IPS-NIHi11 (cell line): ENCODE measurements at regions not wholly inside any gene's neighbourhood (a gene's known extent, or its start where the extent isn't known, plus 50 kb on each side); places are given as distances from the start of the nearest gene placed in this dataset.

Experiments
- DNase-seq: peaks from one replicate; pipeline ENCODE4 v3.0.0; 2012; ENCODE audit warnings: mixed read lengths, low spot score

GRCh38 chr10:58932577-58933314 lies 243.7 kb upstream of the PHYHIPL start:
- no peak for DNase-seq

- no peak for DNase-seq
Observed at GRCh38 chr10:58936364-58936763, 240.1 kb upstream of the PHYHIPL start.

GRCh38 chr10:58937423-58937822 lies 239.0 kb upstream of the PHYHIPL start:
- DNase-seq, result no peak

- no peak for DNase-seq
Observed at GRCh38 chr10:58942724-58943123, 233.7 kb upstream of the PHYHIPL start.

GRCh38 chr10:58943256-58943890 lies 233.1 kb upstream of the PHYHIPL start:
- DNase-seq, result no peak

GRCh38 chr10:58943960-58944359 lies 232.5 kb upstream of the PHYHIPL start:
- no peak for DNase-seq

GRCh38 chr10:58948303-58948702 lies 228.1 kb upstream of the PHYHIPL start:
- DNase-seq, result no peak

- no peak for DNase-seq
Observed at GRCh38 chr10:58950618-58951017, 225.8 kb upstream of the PHYHIPL start.

GRCh38 chr10:58951087-58951486 lies 225.4 kb upstream of the PHYHIPL start:
- DNase-seq, result no peak

- DNase-seq, result no peak
Observed at GRCh38 chr10:58951746-58952145, 224.7 kb upstream of the PHYHIPL start.

GRCh38 chr10:58952162-58952601 lies 224.3 kb upstream of the PHYHIPL start:
- no peak for DNase-seq

- DNase-seq, result peak; percentile 33
Observed at GRCh38 chr10:58952747-58953466, 223.5 kb upstream of the PHYHIPL start.

GRCh38 chr10:58954178-58954577 lies 222.3 kb upstream of the PHYHIPL start:
- DNase-seq, result no peak

- DNase-seq, result no peak
Observed at GRCh38 chr10:58955615-58956014, 220.8 kb upstream of the PHYHIPL start.

- DNase-seq, result no peak
Observed at GRCh38 chr10:58956926-58957325, 219.5 kb upstream of the PHYHIPL start.

GRCh38 chr10:58957517-58957916 lies 218.9 kb upstream of the PHYHIPL start:
- no peak for DNase-seq

- DNase-seq, result peak; percentile 28
Observed at GRCh38 chr10:58963101-58963534, 213.3 kb upstream of the PHYHIPL start.

- DNase-seq, result peak; percentile 54
Observed at GRCh38 chr10:58963723-58964124, 212.7 kb upstream of the PHYHIPL start.

GRCh38 chr10:58965855-58966254 lies 210.6 kb upstream of the PHYHIPL start:
- DNase-seq, result no peak

- DNase-seq, result peak; percentile 76
Observed at GRCh38 chr10:58967551-58968388, 208.7 kb upstream of the PHYHIPL start.

- no peak for DNase-seq
Observed at GRCh38 chr10:58968389-58968755, 208.1 kb upstream of the PHYHIPL start.

GRCh38 chr10:58969576-58969975 lies 206.9 kb upstream of the PHYHIPL start:
- no peak for DNase-seq
